ENCODE measurements at regions not wholly inside any gene's neighbourhood (a gene's known extent, or its start where the extent isn't known, plus 50 kb on each side); places are given as distances from the start of the nearest gene placed in this dataset.

DNA sequence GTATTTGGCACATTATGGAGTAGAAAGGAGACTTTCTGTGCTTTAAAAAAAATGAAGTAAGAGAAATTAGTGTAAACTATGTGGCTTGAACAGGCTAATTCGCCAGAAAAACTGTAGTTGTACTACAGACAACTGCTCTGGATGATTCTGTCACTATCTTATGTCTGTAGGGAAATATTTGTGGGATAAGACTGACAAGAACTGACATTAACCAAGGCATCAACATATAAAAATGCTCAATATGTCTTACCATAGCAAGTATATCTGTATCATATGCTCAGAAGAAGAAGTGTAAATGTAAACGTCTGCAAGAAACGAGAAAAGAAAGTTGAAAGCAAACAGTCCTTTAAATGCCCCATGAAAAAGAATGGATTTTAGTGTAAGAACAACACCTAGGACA is 1545.0 kb downstream of the CDH8 start:
- TF ChIP-seq GATA2 (IDR thresholded peaks at IDR 0.05; ENCODE audit: low read depth, low read length), result no peak
- TF ChIP-seq GATA3 (IDR thresholded peaks at IDR 0.05; ENCODE audit: low read depth, low read length), result no peak

Measured in SH-SY5Y (cell line).